ENCODE measurements at regions not wholly inside any gene's neighbourhood (a gene's known extent, or its start where the extent isn't known, plus 50 kb on each side); places are given as distances from the start of the nearest gene placed in this dataset.

DNA sequence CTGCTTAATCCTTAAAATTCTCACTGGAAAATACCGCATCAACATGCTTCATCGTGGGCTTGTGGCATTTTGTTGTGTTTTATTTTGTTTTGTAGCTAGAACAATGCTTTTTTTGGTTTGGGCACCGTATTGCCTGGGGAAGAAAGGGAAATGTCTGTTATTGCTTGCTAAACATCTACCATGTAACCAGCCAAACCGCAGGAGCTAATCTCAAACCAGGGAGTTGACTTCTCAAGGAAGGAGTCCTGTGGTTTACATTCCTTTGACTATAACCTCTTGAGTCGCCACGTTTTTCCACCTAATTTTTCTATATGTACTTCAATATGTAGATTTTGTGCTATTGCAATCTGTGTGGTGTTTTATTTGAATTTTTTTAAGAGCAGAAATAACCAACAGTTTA is 593.5 kb upstream of the SOX9 start:
- TF ChIP-seq, protein P1, sequence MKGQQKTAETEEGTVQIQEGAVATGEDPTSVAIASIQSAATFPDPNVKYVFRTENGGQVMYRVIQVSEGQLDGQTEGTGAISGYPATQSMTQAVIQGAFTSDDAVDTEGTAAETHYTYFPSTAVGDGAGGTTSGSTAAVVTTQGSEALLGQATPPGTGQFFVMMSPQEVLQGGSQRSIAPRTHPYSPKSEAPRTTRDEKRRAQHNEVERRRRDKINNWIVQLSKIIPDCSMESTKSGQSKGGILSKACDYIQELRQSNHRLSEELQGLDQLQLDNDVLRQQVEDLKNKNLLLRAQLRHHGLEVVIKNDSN (IDR thresholded peaks at IDR 0.05) = no peak
- TF ChIP-seq REST (IDR thresholded peaks at IDR 0.05; ENCODE audit: low read depth) = no peak
